HepG2 (cell line): ENCODE measurements at regions not wholly inside any gene's neighbourhood (a gene's known extent, or its start where the extent isn't known, plus 50 kb on each side); places are given as distances from the start of the nearest gene placed in this dataset.

Experiments used
- ATAC-seq: fragments of 200-7000 bp; cut with Tn5 transposase; 3 replicates; pipeline ENCODE4 v1.9.1; 2020; ENCODE audit warnings: mild to moderate bottlenecking, moderate library complexity
- BruUV-seq: library from RNA; stranded (reverse); fragments of 400-500 nt; replicated peaks from 2 replicates; lab custom pipeline; 2021; lab: Mats Ljungman, UMichigan
- CTCF ChIA-PET: fragments of 300-600 bp; formaldehyde crosslinking; extraction: SDS; loops from one replicate; lab custom pipeline; 2021; ENCODE audit warnings: low total read pairs, inconsistent platforms, low intra/inter-chr PET ratio; lab: Yijun Ruan, JAX
- POLR2A ChIA-PET: fragments of 350-600 bp; sonication (Branson Sonifier 250); formaldehyde crosslinking; loops from one replicate; lab custom pipeline; 2020; ENCODE audit warnings: antibody characterized with exemption, inconsistent platforms; lab: Yijun Ruan, JAX
- DNase-seq: peaks from one replicate; pipeline ENCODE4 v3.0.0-alpha.2; 2015; ENCODE audit warnings: low spot score
- FAIRE-seq: peaks from 3 replicates; lab custom pipeline; 2011; peaks lifted over from hg19 to GRCh38; lab: Jason Lieb, UNC
- H2AFZ ChIP-seq: one replicate; pipeline ENCODE4 v1.6.1; 2011; ENCODE audit warnings: low read length, inconsistent platforms
- H3K27ac ChIP-seq: fragments of 300-600 bp; 3 replicates; pipeline ENCODE4 v1.8.0; 2011; ENCODE audit warnings: mixed run types, mild to moderate bottlenecking, mixed read lengths, low read length, inconsistent platforms; ENCODE audit not compliant: insufficient read depth; ENCODE audit errors: extremely low read length
- H3K27me3 ChIP-seq, 2 experiments: fragments of 200-600 bp in 1 of 2; 2 replicates in 1 of 2; 3 replicates in 1 of 2; pipeline versions ENCODE4 v1.6.0 to v1.8.0; 2011; ENCODE audit warnings: low read length in 2 of 2, mild to moderate bottlenecking in 2 of 2, moderate library complexity in 2 of 2, inconsistent platforms in 1 of 2; ENCODE audit not compliant: insufficient read depth in 2 of 2, control insufficient read depth in 1 of 2
- H3K36me3 ChIP-seq, 2 experiments: fragments of 200-600 bp in 1 of 2; replicated peaks in 1 of 2; 2 replicates in 1 of 2; 3 replicates in 1 of 2; pipeline versions ENCODE4 v1.5.1 to v1.8.0; 2011; ENCODE audit warnings: low read length in 2 of 2, inconsistent platforms in 1 of 2; ENCODE audit not compliant: insufficient read depth in 2 of 2, control insufficient read depth in 1 of 2
- H3K4me1 ChIP-seq: 2 replicates; pipeline ENCODE4 v1.5.1; 2012; ENCODE audit warnings: low read length, inconsistent platforms; ENCODE audit not compliant: insufficient read depth
- H3K4me2 ChIP-seq: 2 replicates; pipeline ENCODE4 v1.6.0; 2011; ENCODE audit warnings: low read depth, low read length, inconsistent platforms
- H3K4me3 ChIP-seq, 3 experiments: fragments of 200-600 bp in 1 of 3; sonication (generic), shearing (Covaris generic) in 1 of 3; replicated peaks in 1 of 3; 2 replicates each; pipeline ENCODE4 v1.5.1; 2011 to 2016; ENCODE audit warnings: low read length in 3 of 3, inconsistent platforms in 2 of 3, low read depth in 2 of 3, mild to moderate bottlenecking in 2 of 3, control low read depth in 1 of 3, mixed read lengths in 1 of 3; ENCODE audit not compliant: insufficient read depth in 1 of 3
- H3K79me2 ChIP-seq: one replicate; pipeline ENCODE4 v1.6.1; 2011; ENCODE audit warnings: low read length, inconsistent platforms; ENCODE audit not compliant: insufficient read depth
- H3K9ac ChIP-seq: 2 replicates; pipeline ENCODE4 v1.6.0; 2011; ENCODE audit warnings: mild to moderate bottlenecking, low read depth, low read length, inconsistent platforms; ENCODE audit not compliant: insufficient read depth
- H3K9me3 ChIP-seq: 2 replicates; pipeline ENCODE4 v1.5.1; 2012; ENCODE audit warnings: mild to moderate bottlenecking, low read length
- H4K20me1 ChIP-seq: 2 replicates; pipeline ENCODE4 v1.6.0; 2011; ENCODE audit warnings: inconsistent platforms, mild to moderate bottlenecking, low read length, moderate library complexity; ENCODE audit not compliant: insufficient read depth
- EP300 ChIP-seq, 3 experiments: sonication (generic) in 1 of 3; formaldehyde crosslinking in 1 of 3; IDR thresholded peaks; 2 replicates each; pipeline versions ENCODE4 v1.5.1 to v1.6.1; 2011 to 2020; ENCODE audit warnings: low read depth in 2 of 3, low read length in 2 of 3, borderline replicate concordance in 1 of 3, improper control_type of control experiment in 1 of 3, mild to moderate bottlenecking in 1 of 3, missing genetic modification reagents in 1 of 3, moderate library complexity in 1 of 3
- FOXO4 ChIP-seq: sonication (generic); formaldehyde crosslinking; conservative IDR thresholded peaks from 2 replicates; pipeline ENCODE4 v1.8.1; 2023; ENCODE audit warnings: missing genetic modification reagents
- TRIM22 ChIP-seq: fragments of 450-650 bp; IDR thresholded peaks from 2 replicates; pipeline ENCODE4 v1.6.1; 2017
- WGBS: methylation state at CpG from one replicate; pipeline ENCODE4 v1.1.6; 2017; ENCODE audit warnings: low lambda C conversion rate; 5-methylcytosine and 5-hydroxymethylcytosine counted together
- in situ Hi-C: cut with HindIII; loops from 2 replicates; pipeline ENCODE4 v1.10.0; 2017; ENCODE audit warnings: low pct_unique_long_range_greater_than_20kb; ENCODE audit not compliant: extremely low pct_ligation_motif_present
- intact Hi-C: fragments of 100-400 bp; cut with micrococcal nuclease; formaldehyde crosslinking; loops from one replicate; pipeline ENCODE4 v1.10.0; 2022; ENCODE audit not compliant: unreplicated experiment

DNA sequence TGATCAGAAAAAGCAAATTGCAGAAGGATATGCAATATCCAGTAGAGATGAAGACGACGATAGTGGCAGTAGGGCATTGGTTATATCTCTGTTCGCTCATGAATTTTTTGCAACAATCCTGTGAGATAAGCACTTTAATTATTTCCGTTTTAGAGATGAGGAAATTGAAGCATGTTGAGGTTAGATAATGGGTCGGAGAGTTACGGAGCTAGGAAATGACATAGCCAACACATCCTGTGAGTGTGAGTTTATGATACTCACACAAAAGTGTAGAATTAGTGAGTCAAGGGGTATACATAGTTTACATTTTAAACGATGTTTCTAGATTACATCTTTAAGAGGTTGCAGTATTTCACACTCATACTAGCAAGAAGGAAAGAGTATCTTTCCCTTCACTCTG, 123.1 kb upstream of the ARL4C start:
- TF ChIP-seq FOXO4 (CRISPR knock-in tag) (no peak), TRIM22 (no peak), EP300 (IDR thresholded peaks at IDR 0.05; ENCODE audit: low read depth in 2 of 2, low read length in 2 of 2) (no peak), EP300 (CRISPR knock-in tag; IDR thresholded peaks at IDR 0.05; ENCODE audit: borderline replicate concordance) (no peak)
- H3K4me1 ChIP-seq: peaks cover 17% of the 10 kb centered on the region
- H3K27ac ChIP-seq: no peak overlapping the region
- POLR2A ChIA-PET: no interaction called here
- no peak for DNase-seq
- H3K9ac ChIP-seq: no peak overlapping the region
- intact Hi-C loops: no loop called here
- H3K4me2 ChIP-seq: no peak overlapping the region
- BruUV-seq: no TSS peak
- H3K4me3 ChIP-seq: no peak overlapping the region
- no peaks in the 10 kb centered on the region for H3K9me3 ChIP-seq
- no peak overlapping the region for H2AFZ ChIP-seq
- CTCF ChIA-PET: no interaction called here
- no peaks in the 10 kb centered on the region for H3K36me3 ChIP-seq
- no peaks in the 10 kb centered on the region for H4K20me1 ChIP-seq
- WGBS: 40% methylated on average over 7 of the region's 7 CpGs
- H3K27me3 ChIP-seq: peaks cover 2 to 18% of the 10 kb centered on the region in 2 experiments; a peak in 3 of 5 replicates
- in situ Hi-C loops: loop anchor here (5.0 kb wide), 1 partner anchor 47 kb away; no protein-coding TSS in a partner anchor
- no peak for FAIRE-seq
- H3K79me2 ChIP-seq: no peaks in the 10 kb centered on the region
- no peak for ATAC-seq
